ENCODE measurements at regions not wholly inside any gene's neighbourhood (a gene's known extent, or its start where the extent isn't known, plus 50 kb on each side); places are given as distances from the start of the nearest gene placed in this dataset.

DNA sequence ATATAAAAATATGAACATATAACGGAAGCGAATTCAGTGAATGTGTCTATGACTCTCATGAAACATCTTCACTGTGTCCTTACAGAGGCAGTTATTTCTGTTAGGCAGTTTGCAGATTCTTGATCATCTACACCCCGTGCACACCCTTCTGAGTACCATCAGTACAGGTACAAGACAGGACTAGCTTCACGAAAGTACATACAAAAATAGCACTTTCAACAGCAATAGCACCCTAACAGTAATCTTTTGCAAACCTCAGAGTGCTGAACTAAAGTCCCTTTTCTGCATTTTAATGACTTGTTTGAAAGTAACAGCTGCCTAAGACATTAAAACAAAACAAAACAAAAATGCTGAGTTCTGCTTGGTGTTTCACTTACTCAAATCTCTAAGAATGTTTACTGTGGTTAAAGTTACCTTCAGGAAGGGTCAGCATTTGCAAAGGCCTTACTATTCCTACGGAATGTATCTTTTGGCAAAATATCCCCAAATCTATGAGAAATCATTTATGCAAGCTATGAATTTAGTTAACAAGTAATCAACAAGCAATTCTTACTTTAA is 104.1 kb downstream of the CNTN3 start:
- TF ChIP-seq POLR2A (IDR thresholded peaks at IDR 0.05; ENCODE audit: extremely low read depth, insufficient read length) (no peak), MYC (IDR thresholded peaks at IDR 0.05; ENCODE audit: low read depth, low read length) (no peak)
- TF ChIP-seq, protein P1, sequence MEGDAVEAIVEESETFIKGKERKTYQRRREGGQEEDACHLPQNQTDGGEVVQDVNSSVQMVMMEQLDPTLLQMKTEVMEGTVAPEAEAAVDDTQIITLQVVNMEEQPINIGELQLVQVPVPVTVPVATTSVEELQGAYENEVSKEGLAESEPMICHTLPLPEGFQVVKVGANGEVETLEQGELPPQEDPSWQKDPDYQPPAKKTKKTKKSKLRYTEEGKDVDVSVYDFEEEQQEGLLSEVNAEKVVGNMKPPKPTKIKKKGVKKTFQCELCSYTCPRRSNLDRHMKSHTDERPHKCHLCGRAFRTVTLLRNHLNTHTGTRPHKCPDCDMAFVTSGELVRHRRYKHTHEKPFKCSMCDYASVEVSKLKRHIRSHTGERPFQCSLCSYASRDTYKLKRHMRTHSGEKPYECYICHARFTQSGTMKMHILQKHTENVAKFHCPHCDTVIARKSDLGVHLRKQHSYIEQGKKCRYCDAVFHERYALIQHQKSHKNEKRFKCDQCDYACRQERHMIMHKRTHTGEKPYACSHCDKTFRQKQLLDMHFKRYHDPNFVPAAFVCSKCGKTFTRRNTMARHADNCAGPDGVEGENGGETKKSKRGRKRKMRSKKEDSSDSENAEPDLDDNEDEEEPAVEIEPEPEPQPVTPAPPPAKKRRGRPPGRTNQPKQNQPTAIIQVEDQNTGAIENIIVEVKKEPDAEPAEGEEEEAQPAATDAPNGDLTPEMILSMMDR (IDR thresholded peaks at IDR 0.05; ENCODE audit: low read depth, low read length), result no peak
- TF ChIP-seq, protein P2, sequence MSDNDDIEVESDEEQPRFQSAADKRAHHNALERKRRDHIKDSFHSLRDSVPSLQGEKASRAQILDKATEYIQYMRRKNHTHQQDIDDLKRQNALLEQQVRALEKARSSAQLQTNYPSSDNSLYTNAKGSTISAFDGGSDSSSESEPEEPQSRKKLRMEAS (IDR thresholded peaks at IDR 0.05; ENCODE audit: low read depth, low read length), result no peak
